Dendritic cell treated with granulocyte-macrophage colony-stimulating factor and Interleukin-4, amounts not matched to agents 40 ng/mL and 50 ng/mL, for 4 days (primary cell): ENCODE measurements at regions not wholly inside any gene's neighbourhood (a gene's known extent, or its start where the extent isn't known, plus 50 kb on each side); places are given as distances from the start of the nearest gene placed in this dataset.

Source experiments
- H3K27ac Mint-ChIP-seq: one replicate; pipeline ENCODE4 v1.8.0; 2022; ENCODE audit warnings: mild to moderate bottlenecking, mixed read lengths
- H3K27me3 Mint-ChIP-seq: one replicate; pipeline ENCODE4 v1.8.0; 2022; ENCODE audit warnings: mild to moderate bottlenecking, mixed read lengths
- H3K36me3 Mint-ChIP-seq: one replicate; pipeline ENCODE4 v1.8.0; 2022; ENCODE audit warnings: low read depth, mixed read lengths
- H3K4me1 Mint-ChIP-seq: one replicate; pipeline ENCODE4 v1.8.0; 2022; ENCODE audit warnings: low read depth, mixed read lengths
- H3K4me3 Mint-ChIP-seq: one replicate; pipeline ENCODE4 v1.8.0; 2022; ENCODE audit warnings: mild to moderate bottlenecking, moderate library complexity, mixed read lengths
- H3K9me3 Mint-ChIP-seq: one replicate; pipeline ENCODE4 v1.8.0; 2022; ENCODE audit warnings: mixed read lengths
- intact Hi-C: fragments of 100-400 bp; cut with micrococcal nuclease; formaldehyde crosslinking; loops from one replicate; pipeline ENCODE4 v1.15.0; 2022

- H3K9me3 Mint-ChIP-seq, result peaks cover 75% of the 10 kb centered on the region
- intact Hi-C loops, result no loop called here
- no peak overlapping the region for H3K4me3 Mint-ChIP-seq
These were observed 1293.6 kb downstream of the AACS start for GRCh38 chr12:126358806-126359205.

GRCh38 chr12:126359216-126359615 lies 1294.0 kb downstream of the AACS start:
- Mint-ChIP-seq H3K4me1 (no peaks in the 10 kb centered on the region), H3K27me3 (no peaks in the 10 kb centered on the region), H3K27ac (no peak overlapping the region), H3K9me3 (peaks cover 71% of the 10 kb centered on the region), H3K36me3 (no peaks in the 10 kb centered on the region), H3K4me3 (no peak overlapping the region)
- intact Hi-C loops, result no loop called here

More at GRCh38 chr12:126358806-126359205, 1293.6 kb downstream of the AACS start:
- no peak overlapping the region for H3K27ac Mint-ChIP-seq
- no peaks in the 10 kb centered on the region for H3K36me3 Mint-ChIP-seq
- H3K4me1 Mint-ChIP-seq, result no peaks in the 10 kb centered on the region
- no peaks in the 10 kb centered on the region for H3K27me3 Mint-ChIP-seq

- Mint-ChIP-seq H3K4me1 (no peaks in the 10 kb centered on the region), H3K27ac (no peak overlapping the region), H3K9me3 (peaks cover 72% of the 10 kb centered on the region), H3K27me3 (no peaks in the 10 kb centered on the region), H3K36me3 (no peaks in the 10 kb centered on the region), H3K4me3 (no peak overlapping the region)
- intact Hi-C loops, result no loop called here
These were observed 1296.6 kb downstream of the AACS start for GRCh38 chr12:126361804-126362203.

GRCh38 chr12:126362493-126362892 lies 1297.3 kb downstream of the AACS start:
- H3K36me3 Mint-ChIP-seq, result no peaks in the 10 kb centered on the region
- intact Hi-C loops, result no loop called here
- no peak overlapping the region for H3K4me3 Mint-ChIP-seq
- no peak overlapping the region for H3K27ac Mint-ChIP-seq
- H3K4me1 Mint-ChIP-seq, result no peaks in the 10 kb centered on the region
- H3K9me3 Mint-ChIP-seq, result peaks cover 65% of the 10 kb centered on the region
- H3K27me3 Mint-ChIP-seq, result no peaks in the 10 kb centered on the region

GRCh38 chr12:126362964-126363363 lies 1297.7 kb downstream of the AACS start:
- Mint-ChIP-seq H3K4me1 (no peaks in the 10 kb centered on the region), H3K36me3 (no peaks in the 10 kb centered on the region), H3K27ac (no peak overlapping the region), H3K9me3 (peaks cover 64% of the 10 kb centered on the region), H3K27me3 (no peaks in the 10 kb centered on the region), H3K4me3 (no peak overlapping the region)
- intact Hi-C loops, result no loop called here

- Mint-ChIP-seq H3K4me3 (no peak overlapping the region), H3K4me1 (no peaks in the 10 kb centered on the region), H3K36me3 (no peaks in the 10 kb centered on the region), H3K9me3 (peaks cover 21% of the 10 kb centered on the region), H3K27ac (no peak overlapping the region), H3K27me3 (no peaks in the 10 kb centered on the region)
- intact Hi-C loops, result no loop called here
These were observed 1304.5 kb downstream of the AACS start for GRCh38 chr12:126369487-126370463.

- no peaks in the 10 kb centered on the region for H3K36me3 Mint-ChIP-seq
- no peaks in the 10 kb centered on the region for H3K27me3 Mint-ChIP-seq
- peaks cover 37% of the 10 kb centered on the region for H3K9me3 Mint-ChIP-seq
- intact Hi-C loops, result no loop called here
- H3K4me3 Mint-ChIP-seq, result no peak overlapping the region
- H3K27ac Mint-ChIP-seq, result no peak overlapping the region
- H3K4me1 Mint-ChIP-seq, result no peaks in the 10 kb centered on the region
These were observed 1318.3 kb downstream of the AACS start for GRCh38 chr12:126383506-126383905.

- no peaks in the 10 kb centered on the region for H3K4me1 Mint-ChIP-seq
- no peak overlapping the region for H3K27ac Mint-ChIP-seq
- H3K27me3 Mint-ChIP-seq, result no peaks in the 10 kb centered on the region
- peaks cover 31% of the 10 kb centered on the region for H3K9me3 Mint-ChIP-seq
- intact Hi-C loops, result no loop called here
- no peak overlapping the region for H3K4me3 Mint-ChIP-seq
- H3K36me3 Mint-ChIP-seq, result no peaks in the 10 kb centered on the region
These were observed 1318.9 kb downstream of the AACS start for GRCh38 chr12:126384026-126384564.

- intact Hi-C loops, result no loop called here
- no peak overlapping the region for H3K27ac Mint-ChIP-seq
- no peaks in the 10 kb centered on the region for H3K27me3 Mint-ChIP-seq
- no peaks in the 10 kb centered on the region for H3K4me1 Mint-ChIP-seq
- peaks cover 24% of the 10 kb centered on the region for H3K9me3 Mint-ChIP-seq
- no peak overlapping the region for H3K4me3 Mint-ChIP-seq
- no peaks in the 10 kb centered on the region for H3K36me3 Mint-ChIP-seq
These were observed 1320.5 kb downstream of the AACS start for GRCh38 chr12:126385785-126386184.

- peaks cover 9% of the 10 kb centered on the region for H3K9me3 Mint-ChIP-seq
- no peaks in the 10 kb centered on the region for H3K4me1 Mint-ChIP-seq
- H3K27me3 Mint-ChIP-seq, result no peaks in the 10 kb centered on the region
- intact Hi-C loops, result no loop called here
- no peak overlapping the region for H3K4me3 Mint-ChIP-seq
- H3K36me3 Mint-ChIP-seq, result no peaks in the 10 kb centered on the region
- no peak overlapping the region for H3K27ac Mint-ChIP-seq
These were observed 1324.1 kb downstream of the AACS start for GRCh38 chr12:126389220-126389841.

- intact Hi-C loops, result no loop called here
- no peaks in the 10 kb centered on the region for H3K4me1 Mint-ChIP-seq
- H3K9me3 Mint-ChIP-seq, result peaks cover 9% of the 10 kb centered on the region
- no peaks in the 10 kb centered on the region for H3K36me3 Mint-ChIP-seq
- no peaks in the 10 kb centered on the region for H3K27me3 Mint-ChIP-seq
- no peak overlapping the region for H3K4me3 Mint-ChIP-seq
- H3K27ac Mint-ChIP-seq, result no peak overlapping the region
These were observed 1324.7 kb downstream of the AACS start for GRCh38 chr12:126389961-126390360.

GRCh38 chr12:126390969-126391566 lies 1325.8 kb downstream of the AACS start:
- intact Hi-C loops, result no loop called here
- H3K27me3 Mint-ChIP-seq, result no peaks in the 10 kb centered on the region
- no peak overlapping the region for H3K4me3 Mint-ChIP-seq
- H3K36me3 Mint-ChIP-seq, result no peaks in the 10 kb centered on the region
- H3K9me3 Mint-ChIP-seq, result peaks cover 9% of the 10 kb centered on the region
- H3K4me1 Mint-ChIP-seq, result no peaks in the 10 kb centered on the region
- H3K27ac Mint-ChIP-seq, result no peak overlapping the region

- H3K36me3 Mint-ChIP-seq, result no peaks in the 10 kb centered on the region
- no peak overlapping the region for H3K4me3 Mint-ChIP-seq
- intact Hi-C loops, result no loop called here
- no peaks in the 10 kb centered on the region for H3K27me3 Mint-ChIP-seq
- H3K4me1 Mint-ChIP-seq, result no peaks in the 10 kb centered on the region
- H3K27ac Mint-ChIP-seq, result no peak overlapping the region
- peaks cover 29% of the 10 kb centered on the region for H3K9me3 Mint-ChIP-seq
These were observed 1331.3 kb downstream of the AACS start for GRCh38 chr12:126396536-126396935.

- no peak overlapping the region for H3K4me3 Mint-ChIP-seq
- no peaks in the 10 kb centered on the region for H3K36me3 Mint-ChIP-seq
- intact Hi-C loops, result no loop called here
- no peaks in the 10 kb centered on the region for H3K27me3 Mint-ChIP-seq
- H3K9me3 Mint-ChIP-seq, result peaks cover 29% of the 10 kb centered on the region
- no peaks in the 10 kb centered on the region for H3K4me1 Mint-ChIP-seq
- H3K27ac Mint-ChIP-seq, result no peak overlapping the region
These were observed 1331.9 kb downstream of the AACS start for GRCh38 chr12:126397071-126397581.
